Adrenal gland (tissue), 9 donors: ENCODE measurements at regions not wholly inside any gene's neighbourhood (a gene's known extent, or its start where the extent isn't known, plus 50 kb on each side); places are given as distances from the start of the nearest gene placed in this dataset.
"Not testable (repeated sequence)": the region's sequence is repeated elsewhere in the genome, so short reads cannot be mapped to it uniquely, and the experiment has no call there.

Experiments
- DNase-seq, 7 donors: peaks; one replicate each; pipeline ENCODE4 v3.0.0-alpha.2; 2019 to 2020
- H3K27ac ChIP-seq, 5 donors: fragments of 200-600 bp; sonication (generic) in 4 of 5; 1 replicate in 3 of 5; 2 replicates in 2 of 5; pipeline versions ENCODE4 v1.5.1 to v1.8.0; 2016 to 2020; ENCODE audit warnings: mild to moderate bottlenecking in 1 of 5
- H3K27me3 ChIP-seq: fragments of 200-600 bp; 2 replicates; pipeline ENCODE4 v1.8.0; 2021
- H3K36me3 ChIP-seq, 2 donors: fragments of 200-600 bp; replicated peaks in 1 of 2; 1 replicate in 1 of 2; 2 replicates in 1 of 2; pipeline versions ENCODE4 v1.5.1 to v1.8.0; 2018 to 2022
- H3K4me1 ChIP-seq, 2 donors: fragments of 200-600 bp; replicated peaks in 1 of 2; 1 replicate in 1 of 2; 2 replicates in 1 of 2; pipeline versions ENCODE4 v1.5.1 to v1.8.0; 2018 to 2021
- H3K4me3 ChIP-seq, 4 donors: fragments of 200-600 bp; sonication (generic) in 3 of 4; one replicate each; pipeline ENCODE4 v1.5.1; 2016 to 2018
- H3K9me3 ChIP-seq, 3 donors: fragments of 200-600 bp; sonication (generic) in 1 of 3; replicated peaks in 1 of 3; 1 replicate in 2 of 3; 2 replicates in 1 of 3; pipeline versions ENCODE4 v1.5.1 to v1.8.0; 2016 to 2021
- POLR2A ChIP-seq, 2 donors: fragments of 450-650 bp; IDR thresholded peaks; one replicate each; pipeline ENCODE4 v1.6.1; 2017; ENCODE audit warnings: antibody characterized with exemption in 2 of 2, mild to moderate bottlenecking in 2 of 2, moderate library complexity in 1 of 2
- WGBS, 4 donors: extraction: QIAGEN DNeasy Blood & Tissue Kit in 2 of 4; methylation state at CpG; one replicate each; pipeline versions ENCODE4 v1.1.5 to v1.1.7; 2013 to 2017; 5-methylcytosine and 5-hydroxymethylcytosine counted together
- intact Hi-C, 2 donors: fragments of 100-400 bp; cut with DNase I; formaldehyde crosslinking; loops; one replicate each; pipeline versions ENCODE4 v1.14.1 to v1.15.0; 2022 to 2023
- TF ChIP-seq, protein P1 (sequence below), 6 experiments: fragments of 450-650 bp in 4 of 6; fragments of 200-600 bp in 2 of 6; sonication (generic) in 1 of 6; IDR thresholded peaks; 1 replicate in 5 of 6; 2 replicates in 1 of 6; pipeline versions ENCODE4 v1.5.1 to v1.8.0; 2016 to 2021; ENCODE audit warnings: antibody characterized with exemption in 6 of 6, mild to moderate bottlenecking in 2 of 6, moderate library complexity in 1 of 6
- donor health status: healthy with polysubstance abuse.
- donor health status: Bipolar disorder and iron deficiency.
- donor health status: DM: yes; HTN: yes; CAD: no.
- donor health status: DM: no; HTN: no; CAD: no.
- donor health status: DM: no; HTN: no; CAD: no.

DNA sequence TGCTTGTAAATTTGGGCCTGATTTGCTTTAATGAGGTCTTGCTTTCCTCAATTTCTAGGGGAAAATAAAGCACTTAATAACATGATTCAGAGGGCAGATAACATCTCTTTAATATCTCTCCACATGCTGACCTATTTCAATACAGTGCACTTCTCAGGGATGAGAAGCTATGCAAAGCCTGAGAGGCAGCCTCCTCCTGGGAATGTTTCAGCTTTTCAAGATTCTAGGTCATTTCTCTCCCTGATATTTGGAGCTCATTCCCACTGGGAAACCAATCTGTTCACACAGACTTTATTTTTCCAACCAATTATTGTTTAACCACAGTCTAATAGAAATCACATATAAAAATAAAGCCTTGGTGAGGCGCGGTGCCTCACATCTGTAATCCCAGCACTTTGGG is 67.0 kb upstream of the LSAMP start:
- no peaks in the 10 kb centered on the region for H3K36me3 ChIP-seq
- H3K4me1 ChIP-seq, result no peaks in the 10 kb centered on the region
- no peak overlapping the region for H3K4me3 ChIP-seq
- DNase-seq, result no peak
- no peaks in the 10 kb centered on the region for H3K9me3 ChIP-seq
- TF ChIP-seq, protein P1, sequence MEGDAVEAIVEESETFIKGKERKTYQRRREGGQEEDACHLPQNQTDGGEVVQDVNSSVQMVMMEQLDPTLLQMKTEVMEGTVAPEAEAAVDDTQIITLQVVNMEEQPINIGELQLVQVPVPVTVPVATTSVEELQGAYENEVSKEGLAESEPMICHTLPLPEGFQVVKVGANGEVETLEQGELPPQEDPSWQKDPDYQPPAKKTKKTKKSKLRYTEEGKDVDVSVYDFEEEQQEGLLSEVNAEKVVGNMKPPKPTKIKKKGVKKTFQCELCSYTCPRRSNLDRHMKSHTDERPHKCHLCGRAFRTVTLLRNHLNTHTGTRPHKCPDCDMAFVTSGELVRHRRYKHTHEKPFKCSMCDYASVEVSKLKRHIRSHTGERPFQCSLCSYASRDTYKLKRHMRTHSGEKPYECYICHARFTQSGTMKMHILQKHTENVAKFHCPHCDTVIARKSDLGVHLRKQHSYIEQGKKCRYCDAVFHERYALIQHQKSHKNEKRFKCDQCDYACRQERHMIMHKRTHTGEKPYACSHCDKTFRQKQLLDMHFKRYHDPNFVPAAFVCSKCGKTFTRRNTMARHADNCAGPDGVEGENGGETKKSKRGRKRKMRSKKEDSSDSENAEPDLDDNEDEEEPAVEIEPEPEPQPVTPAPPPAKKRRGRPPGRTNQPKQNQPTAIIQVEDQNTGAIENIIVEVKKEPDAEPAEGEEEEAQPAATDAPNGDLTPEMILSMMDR (IDR thresholded peaks at IDR 0.05), result no peak
- TF ChIP-seq POLR2A (IDR thresholded peaks at IDR 0.05), result no peak
- 95 to 100% (median 97%) methylated on average over 2 of the region's 2 CpGs for WGBS, 4 donors
- no peak overlapping the region for H3K27ac ChIP-seq
- intact Hi-C loops, result no loop called here
- H3K27me3 ChIP-seq, result no peaks in the 10 kb centered on the region

DNA sequence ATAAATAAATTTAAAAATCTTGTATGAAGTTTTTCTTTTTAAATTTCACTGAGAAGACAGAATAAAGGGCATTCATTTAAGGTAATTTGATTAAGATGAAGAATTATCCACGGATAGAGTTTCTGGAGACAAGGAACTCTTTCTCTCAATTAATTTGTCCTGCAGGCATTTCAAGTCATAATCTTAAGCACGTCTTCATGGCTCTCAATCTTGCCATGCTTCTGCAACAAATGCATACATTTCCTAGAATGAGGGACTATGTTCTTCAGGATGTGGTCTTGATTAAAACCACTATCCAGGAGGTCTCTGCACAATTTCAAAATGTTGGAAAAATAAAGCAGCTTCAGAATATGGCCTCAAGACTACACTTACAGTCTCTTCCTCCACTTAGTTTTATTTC is 67.6 kb upstream of the LSAMP start:
- Histone ChIP-seq H3K36me3 (no peaks in the 10 kb centered on the region), H3K9me3 (no peaks in the 10 kb centered on the region), H3K27ac (no peak overlapping the region), H3K27me3 (no peaks in the 10 kb centered on the region), H3K4me1 (no peaks in the 10 kb centered on the region), H3K4me3 (no peak overlapping the region)
- intact Hi-C loops, result no loop called here
- DNase-seq, result no peak
- WGBS, 4 donors, result 81 to 90% (median 86%) methylated on average over 2 of the region's 2 CpGs
- TF ChIP-seq, protein P1 (IDR thresholded peaks at IDR 0.05), result no peak
- TF ChIP-seq POLR2A (IDR thresholded peaks at IDR 0.05), result no peak

DNA sequence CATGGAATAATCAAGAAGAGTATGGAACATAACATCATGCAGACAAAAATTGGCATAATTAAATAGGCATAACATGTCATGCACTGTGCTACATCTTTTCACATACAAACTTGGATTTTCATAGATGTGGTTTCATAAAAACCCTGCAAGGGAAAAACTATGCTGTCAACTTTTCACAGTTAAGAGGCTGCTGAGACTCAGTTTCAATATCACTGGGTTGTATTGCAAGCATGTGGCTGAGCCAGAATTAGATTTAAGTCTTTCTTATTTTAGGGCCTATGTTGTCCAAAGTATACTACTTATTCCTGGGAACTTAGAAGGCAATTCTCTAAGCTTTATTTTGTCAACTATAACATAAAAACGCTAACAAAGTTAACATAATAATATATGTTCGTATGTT is 70.7 kb upstream of the LSAMP start:
- no peaks in the 10 kb centered on the region for H3K36me3 ChIP-seq
- DNase-seq, result no peak
- no peak overlapping the region for H3K4me3 ChIP-seq
- H3K27me3 ChIP-seq, result no peaks in the 10 kb centered on the region
- WGBS, 4 donors, result 38 to 55% (median 39%) methylated on average over 2 of the region's 2 CpGs
- H3K27ac ChIP-seq, result no peak overlapping the region
- H3K4me1 ChIP-seq, result no peaks in the 10 kb centered on the region
- intact Hi-C loops, result no loop called here
- no peak for TF ChIP-seq POLR2A (IDR thresholded peaks at IDR 0.05)
- TF ChIP-seq, protein P1 (IDR thresholded peaks at IDR 0.05), result no peak
- no peaks in the 10 kb centered on the region for H3K9me3 ChIP-seq

DNA sequence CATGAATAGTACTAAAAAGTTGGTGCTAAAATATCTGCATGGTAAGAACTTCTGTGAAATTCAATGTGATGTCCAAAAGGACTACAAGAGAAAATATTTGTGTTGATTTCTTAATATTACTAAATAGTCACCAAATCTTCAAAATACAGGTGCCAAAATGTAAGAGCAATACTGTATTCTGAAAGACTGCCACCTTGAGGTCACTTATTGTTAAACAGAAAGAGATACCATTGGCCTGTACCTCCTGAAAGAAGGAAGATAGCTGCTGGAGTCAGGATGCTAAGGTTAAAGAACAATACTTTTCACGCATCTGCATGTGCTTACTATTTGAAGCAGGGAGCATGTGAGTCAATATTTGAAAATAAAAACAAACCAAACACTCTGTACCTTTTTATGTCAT is 72.0 kb upstream of the LSAMP start:
- no peaks in the 10 kb centered on the region for H3K27me3 ChIP-seq
- TF ChIP-seq POLR2A (IDR thresholded peaks at IDR 0.05), result no peak
- TF ChIP-seq, protein P1 (IDR thresholded peaks at IDR 0.05), result peak in 1 of 6 experiments; percentile 16
- WGBS, 4 donors, result 81 to 90% (median 86%) methylated on average over 1 of the region's 1 CpG
- H3K4me1 ChIP-seq, result no peaks in the 10 kb centered on the region
- no peak overlapping the region for H3K27ac ChIP-seq
- no peak overlapping the region for H3K4me3 ChIP-seq
- intact Hi-C loops, result no loop called here
- DNase-seq, result no peak
- no peaks in the 10 kb centered on the region for H3K36me3 ChIP-seq
- H3K9me3 ChIP-seq, result no peaks in the 10 kb centered on the region

DNA sequence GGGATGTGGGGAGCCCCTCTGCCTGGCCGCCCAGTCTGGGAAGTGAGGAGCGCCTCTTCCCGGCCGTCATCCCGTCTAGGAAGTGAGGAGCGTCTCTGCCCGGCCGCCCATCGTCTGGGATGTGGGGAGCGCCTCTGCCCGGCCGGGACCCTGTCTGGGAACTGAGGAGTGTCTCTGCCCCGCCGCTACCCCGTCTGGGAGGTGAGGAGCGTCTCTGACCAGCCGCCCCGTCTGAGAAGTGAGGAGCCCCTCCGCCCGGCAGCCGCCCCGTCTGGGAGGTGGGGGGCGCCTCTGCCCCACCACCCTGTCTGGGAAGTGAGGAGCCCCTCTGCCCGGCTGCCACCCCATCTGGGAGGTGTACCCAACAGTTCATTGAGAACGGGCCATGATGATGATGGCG is 73.8 kb upstream of the LSAMP start:
- DNase-seq, H3K4me3 ChIP-seq, H3K27me3 ChIP-seq, H3K27ac ChIP-seq, intact Hi-C loops, H3K4me1 ChIP-seq, H3K36me3 ChIP-seq, H3K9me3 ChIP-seq: not testable (repeated sequence)
- 91 to 95% (median 95%) methylated on average over 8 to 24 of the region's 26 CpGs for WGBS, 4 donors

DNA sequence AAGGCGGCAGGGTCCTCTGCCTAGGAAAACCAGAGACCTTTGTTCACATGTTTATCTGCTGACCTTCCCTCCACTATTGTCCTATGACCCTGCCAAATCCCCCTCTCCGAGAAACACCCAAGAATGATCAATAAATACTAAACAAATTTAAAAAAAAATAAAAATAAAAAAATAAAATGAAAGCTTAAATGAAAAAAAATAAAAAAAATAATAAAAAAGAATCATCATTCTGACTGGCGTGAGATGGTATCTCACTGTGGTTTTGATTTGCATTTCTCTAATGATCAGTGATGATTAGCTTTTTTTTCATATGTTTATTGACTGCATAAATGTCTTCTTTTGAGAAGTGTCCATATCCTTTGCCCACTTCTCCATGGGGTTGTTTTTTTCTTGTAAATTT is 74.5 kb upstream of the LSAMP start:
- H3K36me3 ChIP-seq, H3K27me3 ChIP-seq, intact Hi-C loops, DNase-seq, H3K4me3 ChIP-seq, H3K9me3 ChIP-seq, H3K27ac ChIP-seq, H3K4me1 ChIP-seq: not testable (repeated sequence)
- WGBS, 4 donors, result 84 to 97% (median 89%) methylated on average over 3 of the region's 3 CpGs
